ENCODE measurements at regions not wholly inside any gene's neighbourhood (a gene's known extent, or its start where the extent isn't known, plus 50 kb on each side); places are given as distances from the start of the nearest gene placed in this dataset.
"Not testable (repeated sequence)": the region's sequence is repeated elsewhere in the genome, so short reads cannot be mapped to it uniquely, and the experiment has no call there.

- no peaks in the 10 kb centered on the region for H3K4me1 Mint-ChIP-seq
- peaks cover 2% of the 10 kb centered on the region for H3K27me3 Mint-ChIP-seq
- H3K4me3 Mint-ChIP-seq: no peak overlapping the region
- no peak overlapping the region for H3K27ac Mint-ChIP-seq
- H3K36me3 Mint-ChIP-seq: no peaks in the 10 kb centered on the region
- H3K9me3 Mint-ChIP-seq: no peaks in the 10 kb centered on the region
Observed at GRCh38 chr1:219417610-219418009, 195.3 kb downstream of the ZC3H11B start.

- H3K4me3 Mint-ChIP-seq: no peak overlapping the region
- H3K36me3 Mint-ChIP-seq: peaks cover 1% of the 10 kb centered on the region
- H3K27me3 Mint-ChIP-seq: no peaks in the 10 kb centered on the region
- H3K27ac Mint-ChIP-seq: peak overlapping the region in 1 of 3 donors; percentile 43
- no peaks in the 10 kb centered on the region for H3K9me3 Mint-ChIP-seq
- H3K4me1 Mint-ChIP-seq: no peaks in the 10 kb centered on the region
Observed at GRCh38 chr1:219416598-219417238, 196.2 kb downstream of the ZC3H11B start.

- no peak overlapping the region for H3K4me3 Mint-ChIP-seq
- no peaks in the 10 kb centered on the region for H3K9me3 Mint-ChIP-seq
- no peaks in the 10 kb centered on the region for H3K27me3 Mint-ChIP-seq
- H3K36me3 Mint-ChIP-seq: peaks cover 3% of the 10 kb centered on the region
- H3K27ac Mint-ChIP-seq: no peak overlapping the region
- H3K4me1 Mint-ChIP-seq: no peaks in the 10 kb centered on the region
Observed at GRCh38 chr1:219415915-219416314, 197.0 kb downstream of the ZC3H11B start.

DNA sequence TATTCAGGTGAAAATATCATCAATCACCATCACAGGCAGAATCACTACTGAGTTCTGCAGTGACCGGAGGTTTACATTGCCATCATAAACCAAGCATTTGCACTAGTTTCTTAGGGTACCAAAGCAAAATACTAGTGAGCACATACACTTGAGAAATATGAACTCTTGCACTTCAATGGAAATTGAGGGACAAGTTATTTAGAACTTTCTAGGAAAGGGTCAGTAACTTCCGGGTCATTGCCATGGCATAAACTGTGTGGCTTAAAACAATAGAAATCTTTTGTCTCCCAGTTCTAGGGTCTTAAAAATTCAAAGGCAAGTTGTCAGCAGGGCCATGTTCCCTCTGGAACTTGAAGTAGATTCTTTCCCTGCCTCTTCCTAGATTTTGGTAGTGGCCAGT, 197.5 kb downstream of the ZC3H11B start:
- no peak overlapping the region for H3K27ac Mint-ChIP-seq
- peaks cover 3% of the 10 kb centered on the region for H3K36me3 Mint-ChIP-seq
- H3K4me1 Mint-ChIP-seq: no peaks in the 10 kb centered on the region
- no peaks in the 10 kb centered on the region for H3K27me3 Mint-ChIP-seq
- H3K4me3 Mint-ChIP-seq: no peak overlapping the region
- H3K9me3 Mint-ChIP-seq: no peaks in the 10 kb centered on the region

DNA sequence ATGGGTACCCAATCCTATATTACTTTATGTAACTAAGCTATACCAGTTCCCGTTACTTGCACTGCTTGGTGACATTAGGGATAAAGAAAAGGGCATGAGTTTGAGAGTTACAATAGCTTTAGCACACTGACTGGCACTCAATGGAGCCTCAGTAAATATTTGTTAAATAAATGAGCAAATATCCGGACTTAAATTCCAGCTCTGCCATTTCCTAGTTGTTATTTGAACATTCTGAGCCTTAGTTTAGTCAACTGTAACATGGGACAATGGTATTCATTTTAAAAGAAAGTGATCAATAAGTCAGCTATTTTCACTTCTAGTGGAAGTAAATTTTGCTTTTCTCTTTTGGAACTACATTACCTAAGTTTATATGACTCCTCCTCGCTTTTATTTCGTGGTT, 198.7 kb downstream of the ZC3H11B start:
- Mint-ChIP-seq H3K27me3 (no peaks in the 10 kb centered on the region), H3K9me3 (no peaks in the 10 kb centered on the region), H3K4me3 (no peak overlapping the region), H3K4me1 (no peaks in the 10 kb centered on the region), H3K36me3 (peaks cover 3% of the 10 kb centered on the region), H3K27ac (no peak overlapping the region)

DNA sequence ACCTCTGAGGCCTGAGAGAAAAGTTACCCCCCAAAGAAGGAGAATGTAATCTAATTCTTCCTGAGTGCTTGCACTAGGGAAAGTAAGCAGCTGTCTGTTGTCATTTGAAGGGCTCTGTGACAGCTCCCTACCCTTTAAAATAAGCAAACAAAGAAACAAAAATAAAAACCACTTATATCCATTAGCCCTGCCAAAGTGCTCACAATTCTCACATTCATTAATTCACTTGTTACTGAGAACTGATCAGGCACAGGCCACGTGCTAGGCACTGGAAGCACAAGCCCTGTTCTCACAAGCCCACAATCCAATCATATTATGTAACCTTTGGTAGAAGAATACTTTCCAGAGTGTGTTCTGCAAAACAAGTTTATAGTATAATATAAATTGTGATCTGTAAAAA, 199.4 kb downstream of the ZC3H11B start:
- no peaks in the 10 kb centered on the region for H3K4me1 Mint-ChIP-seq
- H3K9me3 Mint-ChIP-seq: no peaks in the 10 kb centered on the region
- peaks cover 3% of the 10 kb centered on the region for H3K36me3 Mint-ChIP-seq
- no peak overlapping the region for H3K4me3 Mint-ChIP-seq
- H3K27ac Mint-ChIP-seq: no peak overlapping the region
- H3K27me3 Mint-ChIP-seq: no peaks in the 10 kb centered on the region

GRCh38 chr1:219412772-219413171, 200.1 kb downstream of the ZC3H11B start:
- Mint-ChIP-seq H3K4me1 (no peaks in the 10 kb centered on the region), H3K27ac (no peak overlapping the region), H3K36me3 (peaks cover 3% of the 10 kb centered on the region), H3K4me3 (no peak overlapping the region), H3K27me3 (no peaks in the 10 kb centered on the region), H3K9me3 (no peaks in the 10 kb centered on the region)

DNA sequence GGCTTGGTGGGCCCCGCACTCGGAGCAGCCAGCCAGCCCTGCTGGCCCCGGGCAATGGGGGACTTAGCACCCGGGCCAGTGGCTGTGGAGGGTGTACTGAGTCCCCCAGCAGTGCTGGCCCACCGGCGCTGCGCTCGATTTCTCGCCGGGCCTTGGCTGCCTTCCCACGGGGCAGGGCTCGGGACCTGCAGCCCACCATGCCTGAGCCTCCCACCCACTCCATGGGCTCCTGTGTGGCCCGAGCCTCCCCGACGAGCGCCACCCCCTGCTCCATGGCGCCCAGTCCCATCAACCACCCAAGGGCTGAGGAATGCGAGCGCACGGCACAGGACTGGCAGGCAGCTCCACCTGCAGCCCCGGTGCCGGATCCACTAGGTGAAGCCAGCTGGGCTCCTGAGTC, 202.2 kb downstream of the ZC3H11B start:
- H3K36me3 Mint-ChIP-seq: not testable (repeated sequence)

GRCh38 chr1:219405531-219406331, 207.2 kb downstream of the ZC3H11B start:
- H3K27me3 Mint-ChIP-seq: no peaks in the 10 kb centered on the region

More for the DNA sequence above, 202.2 kb downstream of the ZC3H11B start:
- not testable (repeated sequence) for H3K4me1 Mint-ChIP-seq, H3K9me3 Mint-ChIP-seq, H3K27me3 Mint-ChIP-seq, H3K4me3 Mint-ChIP-seq, H3K27ac Mint-ChIP-seq

DNA sequence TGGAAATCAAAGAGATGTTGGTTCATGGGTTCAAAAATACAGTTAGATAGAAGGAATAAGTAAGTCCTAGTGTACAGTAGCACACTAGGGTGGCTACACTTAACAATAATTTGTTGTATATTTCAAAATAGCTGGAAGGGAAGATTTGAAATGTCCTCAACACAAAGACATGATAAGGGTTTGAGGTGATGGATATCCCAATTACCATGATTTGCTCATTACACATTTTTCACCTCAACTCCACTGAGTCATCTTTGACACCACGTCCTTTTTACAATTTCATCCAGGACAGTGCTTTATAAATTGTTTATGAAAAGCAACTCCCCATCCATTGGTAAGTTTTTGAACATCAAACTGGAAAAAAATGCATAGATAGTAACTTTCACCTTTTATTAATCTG, 208.3 kb downstream of the ZC3H11B start:
- Mint-ChIP-seq H3K36me3 (no peaks in the 10 kb centered on the region), H3K27me3 (no peaks in the 10 kb centered on the region), H3K27ac (peak overlapping the region in 1 of 3 donors; percentile 74), H3K4me1 (peaks cover 2 to 13% (median 12%) of the 10 kb centered on the region in 3 donors), H3K4me3 (no peak overlapping the region), H3K9me3 (no peaks in the 10 kb centered on the region)

More at GRCh38 chr1:219405531-219406331, 207.2 kb downstream of the ZC3H11B start:
- Mint-ChIP-seq H3K9me3 (no peaks in the 10 kb centered on the region), H3K4me3 (no peak overlapping the region), H3K4me1 (peaks cover 2 to 13% (median 12%) of the 10 kb centered on the region in 3 donors), H3K36me3 (no peaks in the 10 kb centered on the region), H3K27ac (no peak overlapping the region)

GRCh38 chr1:219402925-219403324, 210.0 kb downstream of the ZC3H11B start:
- peaks cover 4% of the 10 kb centered on the region for H3K36me3 Mint-ChIP-seq
- peaks cover 0 to 3% (median 3%) of the 10 kb centered on the region in 3 donors for H3K9me3 Mint-ChIP-seq
- no peaks in the 10 kb centered on the region for H3K27me3 Mint-ChIP-seq
- no peak overlapping the region for H3K4me3 Mint-ChIP-seq
- H3K27ac Mint-ChIP-seq: no peak overlapping the region
- H3K4me1 Mint-ChIP-seq: peaks cover 2 to 13% (median 12%) of the 10 kb centered on the region in 3 donors

DNA sequence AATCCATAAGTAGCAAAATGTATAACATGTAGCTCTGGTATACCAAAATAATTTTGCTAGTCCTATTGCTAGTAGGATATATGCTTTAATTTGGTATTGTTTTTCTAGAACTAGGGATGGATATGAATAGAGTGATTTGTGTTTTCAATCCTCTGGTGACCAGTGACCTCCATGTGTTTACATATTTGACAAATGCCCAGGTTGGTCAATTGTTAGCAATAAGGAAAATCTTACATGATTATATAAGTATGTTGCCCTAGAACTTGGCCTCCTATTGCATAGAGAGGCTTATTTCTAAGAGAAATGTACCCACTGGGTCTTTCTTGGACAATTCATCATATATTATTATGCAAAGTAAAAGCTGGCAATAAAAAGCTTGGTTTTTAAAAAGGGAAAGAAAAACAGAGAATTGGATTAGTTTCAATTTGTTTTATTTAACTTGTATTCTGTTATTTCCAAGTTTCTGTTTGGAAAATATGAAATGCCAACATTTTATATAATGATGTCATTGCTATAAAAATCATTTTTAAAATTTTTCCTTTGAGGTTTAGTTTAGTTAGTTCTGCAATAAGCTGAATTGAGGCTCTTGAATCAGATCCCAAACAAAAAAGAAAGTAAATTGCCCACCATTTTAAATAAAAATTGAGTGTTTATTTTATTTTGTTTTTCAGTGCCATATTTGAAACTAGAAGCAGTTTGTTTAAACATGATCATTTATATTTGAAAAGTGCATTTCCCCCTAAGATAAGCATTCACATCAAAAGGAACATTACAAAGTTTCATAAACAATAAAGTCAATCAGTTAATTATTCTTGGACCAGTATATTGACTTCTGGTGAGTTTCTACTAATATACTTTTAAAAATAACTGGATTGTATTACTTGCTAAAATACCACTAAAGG, 210.9 kb downstream of the ZC3H11B start:
- H3K27ac Mint-ChIP-seq: no peak overlapping the region
- peaks cover 0 to 13% (median 4%) of the 10 kb centered on the region in 3 donors for H3K9me3 Mint-ChIP-seq
- H3K36me3 Mint-ChIP-seq: peaks cover 4% of the 10 kb centered on the region
- H3K4me1 Mint-ChIP-seq: peaks cover 2 to 13% (median 12%) of the 10 kb centered on the region in 3 donors
- H3K27me3 Mint-ChIP-seq: no peaks in the 10 kb centered on the region
- H3K4me3 Mint-ChIP-seq: no peak overlapping the region

GRCh38 chr1:219399446-219399845, 213.5 kb downstream of the ZC3H11B start:
- H3K4me3 Mint-ChIP-seq: no peak overlapping the region

GRCh38 chr1:219398815-219399396, 214.0 kb downstream of the ZC3H11B start:
- H3K27me3 Mint-ChIP-seq: no peaks in the 10 kb centered on the region

More at GRCh38 chr1:219399446-219399845, 213.5 kb downstream of the ZC3H11B start:
- peaks cover under 1 to 7% (median 2%) of the 10 kb centered on the region in 3 donors for H3K4me1 Mint-ChIP-seq
- no peaks in the 10 kb centered on the region for H3K27me3 Mint-ChIP-seq
- peaks cover 14% of the 10 kb centered on the region for H3K36me3 Mint-ChIP-seq
- peaks cover 11 to 26% (median 13%) of the 10 kb centered on the region in 3 donors for H3K9me3 Mint-ChIP-seq
- H3K27ac Mint-ChIP-seq: no peak overlapping the region

More at GRCh38 chr1:219398815-219399396, 214.0 kb downstream of the ZC3H11B start:
- peaks cover 17% of the 10 kb centered on the region for H3K36me3 Mint-ChIP-seq
- no peak overlapping the region for H3K27ac Mint-ChIP-seq
- H3K4me3 Mint-ChIP-seq: no peak overlapping the region
- H3K9me3 Mint-ChIP-seq: peaks cover 12 to 29% (median 13%) of the 10 kb centered on the region in 3 donors
- H3K4me1 Mint-ChIP-seq: peaks cover 0 to 5% (median 0%) of the 10 kb centered on the region in 3 donors
